Fibroblast of pulmonary artery (primary cell): ENCODE measurements at regions not wholly inside any gene's neighbourhood (a gene's known extent, or its start where the extent isn't known, plus 50 kb on each side); places are given as distances from the start of the nearest gene placed in this dataset.

Experiments
- DNase-seq: peaks from one replicate; pipeline ENCODE4 v3.0.0-alpha.2; 2010; ENCODE audit warnings: low read depth
- H3K4me3 ChIP-seq: replicated peaks from 2 replicates; pipeline ENCODE4 v1.5.1; 2011; ENCODE audit warnings: low read depth, mild to moderate bottlenecking, control low read depth, low read length, moderate library complexity
- TF ChIP-seq, protein P1 (sequence below): IDR thresholded peaks from 2 replicates; pipeline ENCODE4 v1.5.1; 2011; ENCODE audit warnings: mild to moderate bottlenecking, control low read depth, low read length, inconsistent platforms; ENCODE audit errors: missing control alignments

DNA sequence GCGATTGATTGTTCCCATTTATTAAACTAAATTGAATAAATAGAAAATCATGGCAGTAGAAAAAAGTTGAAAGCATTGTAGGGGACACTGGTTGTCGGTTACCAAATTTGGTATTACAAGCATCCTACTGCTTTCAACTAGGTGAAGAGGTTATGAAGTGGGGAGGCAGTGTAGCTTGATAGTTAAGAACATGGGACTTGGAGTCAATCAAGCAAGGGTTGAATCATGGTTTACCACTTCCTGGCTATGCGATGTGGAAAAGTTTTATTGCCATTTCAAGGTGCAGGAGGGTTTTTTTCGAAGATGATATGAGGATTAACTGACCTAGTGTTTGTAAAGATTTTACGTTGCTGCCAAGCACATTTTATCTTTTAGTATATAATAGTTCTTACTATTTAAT is 318.2 kb upstream of the KCNH8 start:
- no peak for DNase-seq
- H3K4me3 ChIP-seq = no peak overlapping the region
- TF ChIP-seq, protein P1, sequence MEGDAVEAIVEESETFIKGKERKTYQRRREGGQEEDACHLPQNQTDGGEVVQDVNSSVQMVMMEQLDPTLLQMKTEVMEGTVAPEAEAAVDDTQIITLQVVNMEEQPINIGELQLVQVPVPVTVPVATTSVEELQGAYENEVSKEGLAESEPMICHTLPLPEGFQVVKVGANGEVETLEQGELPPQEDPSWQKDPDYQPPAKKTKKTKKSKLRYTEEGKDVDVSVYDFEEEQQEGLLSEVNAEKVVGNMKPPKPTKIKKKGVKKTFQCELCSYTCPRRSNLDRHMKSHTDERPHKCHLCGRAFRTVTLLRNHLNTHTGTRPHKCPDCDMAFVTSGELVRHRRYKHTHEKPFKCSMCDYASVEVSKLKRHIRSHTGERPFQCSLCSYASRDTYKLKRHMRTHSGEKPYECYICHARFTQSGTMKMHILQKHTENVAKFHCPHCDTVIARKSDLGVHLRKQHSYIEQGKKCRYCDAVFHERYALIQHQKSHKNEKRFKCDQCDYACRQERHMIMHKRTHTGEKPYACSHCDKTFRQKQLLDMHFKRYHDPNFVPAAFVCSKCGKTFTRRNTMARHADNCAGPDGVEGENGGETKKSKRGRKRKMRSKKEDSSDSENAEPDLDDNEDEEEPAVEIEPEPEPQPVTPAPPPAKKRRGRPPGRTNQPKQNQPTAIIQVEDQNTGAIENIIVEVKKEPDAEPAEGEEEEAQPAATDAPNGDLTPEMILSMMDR = no peak

DNA sequence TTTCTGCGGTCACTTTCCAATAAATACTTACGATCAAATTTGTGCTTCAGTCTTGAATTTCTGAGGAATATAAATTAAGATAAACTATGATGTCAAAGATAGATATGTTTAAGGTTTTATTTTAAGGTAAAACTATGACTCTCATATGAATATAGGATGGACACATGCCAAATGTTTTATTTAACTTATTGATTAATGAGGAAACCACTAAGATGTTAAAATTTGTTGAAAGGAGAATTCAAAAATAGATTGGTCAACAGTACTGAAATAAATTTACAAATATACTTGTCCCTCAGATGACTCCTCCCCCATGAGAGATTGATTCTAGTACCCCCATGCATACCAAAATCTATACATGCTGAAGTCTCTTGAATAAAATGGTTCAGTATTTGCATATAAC is 319.7 kb upstream of the KCNH8 start:
- DNase-seq = no peak
- H3K4me3 ChIP-seq = no peak overlapping the region
- TF ChIP-seq, protein P1 = no peak

DNA sequence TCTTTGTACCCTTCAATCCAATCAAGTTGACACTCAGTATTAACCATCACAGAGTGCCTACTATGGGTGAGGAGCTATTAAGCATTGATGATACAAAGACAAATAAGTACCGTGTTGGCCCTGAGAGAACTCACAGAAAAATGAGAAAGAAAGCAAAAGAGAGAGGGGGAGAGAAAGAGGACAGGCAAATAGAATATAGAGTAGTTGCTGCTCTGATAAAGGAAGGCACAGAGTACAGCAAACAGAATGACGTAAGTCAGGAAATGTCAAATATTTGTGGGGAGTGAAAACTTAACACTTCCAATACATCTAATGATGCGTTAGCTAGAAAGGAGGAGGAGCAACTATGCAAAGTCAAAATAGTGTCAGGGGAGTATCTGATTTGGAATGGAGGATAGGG is 320.6 kb upstream of the KCNH8 start:
- TF ChIP-seq, protein P1 = no peak
- DNase-seq = no peak

DNA sequence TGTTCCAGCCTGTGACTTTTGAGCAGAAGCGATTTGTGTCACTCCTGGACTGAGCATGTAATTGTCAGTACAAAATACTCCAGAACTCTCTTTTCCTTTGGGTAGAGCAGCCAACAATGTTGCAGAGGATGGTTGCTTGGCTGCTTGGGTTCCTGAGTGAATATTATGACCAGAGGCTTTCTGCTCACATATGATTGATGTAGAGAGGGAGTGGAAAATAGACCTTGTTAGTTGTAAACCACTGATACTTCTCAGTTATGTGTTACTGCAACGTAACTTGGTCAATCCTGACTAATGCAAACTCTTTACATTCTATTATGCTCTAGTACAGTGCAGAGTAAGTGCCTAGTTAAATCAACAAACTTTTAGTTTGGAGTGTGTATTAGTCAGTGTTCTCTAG is 322.6 kb upstream of the KCNH8 start:
- no peak for DNase-seq
- TF ChIP-seq, protein P1 = no peak

More for the DNA sequence above, 320.6 kb upstream of the KCNH8 start:
- H3K4me3 ChIP-seq = no peak overlapping the region

DNA sequence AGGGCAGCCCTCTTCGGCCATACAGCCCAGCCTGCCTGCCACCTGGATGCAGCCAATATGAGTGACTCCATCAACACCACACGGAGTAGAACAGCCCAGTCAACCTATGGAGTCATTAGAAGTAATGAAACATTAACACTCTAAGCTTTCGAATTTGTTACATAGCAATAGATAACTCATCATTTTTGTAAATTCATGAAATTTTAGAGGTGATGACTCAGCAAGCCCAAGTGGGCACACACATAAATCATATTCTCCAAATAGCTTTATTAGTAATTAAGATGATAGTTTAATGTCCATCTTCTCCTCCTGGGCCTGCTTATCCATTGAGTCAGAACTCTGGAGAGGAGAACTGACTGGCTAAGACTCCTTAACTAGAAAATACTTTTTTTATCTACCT is 335.0 kb upstream of the KCNH8 start:
- H3K4me3 ChIP-seq = no peak overlapping the region
- DNase-seq = no peak
- TF ChIP-seq, protein P1 = no peak

More for the DNA sequence above, 322.6 kb upstream of the KCNH8 start:
- H3K4me3 ChIP-seq = no peak overlapping the region

DNA sequence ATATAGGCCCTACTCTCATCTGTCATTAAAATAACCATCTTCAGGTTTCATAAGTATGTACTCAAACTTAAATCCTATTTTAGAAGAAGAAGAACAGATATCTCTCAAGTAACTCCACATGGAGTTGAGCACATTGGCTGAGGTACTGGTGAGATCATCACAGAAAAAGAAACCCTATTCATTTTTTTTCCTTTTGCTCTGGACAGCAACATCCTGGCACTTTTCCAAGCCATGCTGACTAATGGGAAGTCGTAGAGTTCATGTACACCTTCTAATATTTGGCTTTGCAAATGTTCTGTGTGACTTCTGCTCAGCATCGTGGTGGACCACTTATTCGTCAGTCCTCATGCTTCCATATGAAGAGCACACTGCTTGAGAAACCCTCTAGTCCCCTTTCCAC is 336.0 kb upstream of the KCNH8 start:
- TF ChIP-seq, protein P1 = no peak
- DNase-seq = peak; percentile 88
- H3K4me3 ChIP-seq = no peak overlapping the region

DNA sequence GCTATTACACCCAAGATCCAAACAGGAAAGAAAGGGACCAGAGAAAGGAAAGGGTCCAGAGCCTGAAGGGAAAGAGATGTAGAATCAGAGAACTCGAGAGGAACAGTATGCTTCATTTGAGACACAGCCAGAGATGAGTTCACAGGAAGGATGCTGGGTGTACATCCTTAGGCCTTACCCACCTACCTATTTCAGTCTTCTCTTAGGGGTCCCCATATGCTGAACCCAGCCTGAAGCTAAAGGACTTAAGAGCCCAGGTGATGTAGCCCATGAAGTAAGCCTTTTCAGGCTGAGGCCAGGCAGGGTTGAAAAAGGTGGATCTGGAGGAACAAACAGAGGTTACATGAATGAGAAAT is 338.0 kb upstream of the KCNH8 start:
- TF ChIP-seq, protein P1 = no peak
- no peak overlapping the region for H3K4me3 ChIP-seq
- no peak for DNase-seq
